ENCODE measurements at regions not wholly inside any gene's neighbourhood (a gene's known extent, or its start where the extent isn't known, plus 50 kb on each side); places are given as distances from the start of the nearest gene placed in this dataset.

- TF ChIP-seq, protein P1, sequence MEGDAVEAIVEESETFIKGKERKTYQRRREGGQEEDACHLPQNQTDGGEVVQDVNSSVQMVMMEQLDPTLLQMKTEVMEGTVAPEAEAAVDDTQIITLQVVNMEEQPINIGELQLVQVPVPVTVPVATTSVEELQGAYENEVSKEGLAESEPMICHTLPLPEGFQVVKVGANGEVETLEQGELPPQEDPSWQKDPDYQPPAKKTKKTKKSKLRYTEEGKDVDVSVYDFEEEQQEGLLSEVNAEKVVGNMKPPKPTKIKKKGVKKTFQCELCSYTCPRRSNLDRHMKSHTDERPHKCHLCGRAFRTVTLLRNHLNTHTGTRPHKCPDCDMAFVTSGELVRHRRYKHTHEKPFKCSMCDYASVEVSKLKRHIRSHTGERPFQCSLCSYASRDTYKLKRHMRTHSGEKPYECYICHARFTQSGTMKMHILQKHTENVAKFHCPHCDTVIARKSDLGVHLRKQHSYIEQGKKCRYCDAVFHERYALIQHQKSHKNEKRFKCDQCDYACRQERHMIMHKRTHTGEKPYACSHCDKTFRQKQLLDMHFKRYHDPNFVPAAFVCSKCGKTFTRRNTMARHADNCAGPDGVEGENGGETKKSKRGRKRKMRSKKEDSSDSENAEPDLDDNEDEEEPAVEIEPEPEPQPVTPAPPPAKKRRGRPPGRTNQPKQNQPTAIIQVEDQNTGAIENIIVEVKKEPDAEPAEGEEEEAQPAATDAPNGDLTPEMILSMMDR (conservative IDR thresholded peaks at IDR 0.05; ENCODE audit: low read depth, low read length): no peak
- H3K4me2 ChIP-seq: no peak overlapping the region
- H3K79me2 ChIP-seq (ENCODE audit: insufficient read depth, low read depth): no peaks in the 10 kb centered on the region
- H2AFZ ChIP-seq (ENCODE audit: low read depth): no peak overlapping the region
- no peaks in the 10 kb centered on the region for H4K20me1 ChIP-seq (ENCODE audit: insufficient read depth)
- peaks cover 6% of the 10 kb centered on the region for H3K4me1 ChIP-seq (ENCODE audit: low read depth, poor library complexity, severe bottlenecking)
- H3K27me3 ChIP-seq (ENCODE audit: insufficient read depth, low read depth): no peaks in the 10 kb centered on the region
- no peaks in the 10 kb centered on the region for H3K36me3 ChIP-seq (ENCODE audit: insufficient read depth)
- H3K27ac ChIP-seq: no peak overlapping the region
- no peak overlapping the region for H3K4me3 ChIP-seq (IDR thresholded peaks at IDR 0.05; ENCODE audit: insufficient read depth, low read depth, low read length)
- no peak overlapping the region for H3K9ac ChIP-seq
Measured at GRCh38 chr9:17013010-17013409, 121.8 kb upstream of the CNTLN start.

GRCh38 chr9:17011880-17012279, 123.0 kb upstream of the CNTLN start:
- Histone ChIP-seq H3K79me2 (ENCODE audit: insufficient read depth, low read depth) (no peaks in the 10 kb centered on the region), H3K36me3 (ENCODE audit: insufficient read depth) (no peaks in the 10 kb centered on the region), H2AFZ (ENCODE audit: low read depth) (no peak overlapping the region), H3K27me3 (ENCODE audit: insufficient read depth, low read depth) (no peaks in the 10 kb centered on the region), H3K27ac (no peak overlapping the region), H4K20me1 (ENCODE audit: insufficient read depth) (no peaks in the 10 kb centered on the region), H3K4me1 (ENCODE audit: low read depth, poor library complexity, severe bottlenecking) (no peaks in the 10 kb centered on the region), H3K9ac (no peak overlapping the region), H3K4me3 (IDR thresholded peaks at IDR 0.05; ENCODE audit: insufficient read depth, low read depth, low read length) (no peak overlapping the region), H3K4me2 (no peak overlapping the region)
- TF ChIP-seq, protein P1 (conservative IDR thresholded peaks at IDR 0.05; ENCODE audit: low read depth, low read length): no peak

DNA sequence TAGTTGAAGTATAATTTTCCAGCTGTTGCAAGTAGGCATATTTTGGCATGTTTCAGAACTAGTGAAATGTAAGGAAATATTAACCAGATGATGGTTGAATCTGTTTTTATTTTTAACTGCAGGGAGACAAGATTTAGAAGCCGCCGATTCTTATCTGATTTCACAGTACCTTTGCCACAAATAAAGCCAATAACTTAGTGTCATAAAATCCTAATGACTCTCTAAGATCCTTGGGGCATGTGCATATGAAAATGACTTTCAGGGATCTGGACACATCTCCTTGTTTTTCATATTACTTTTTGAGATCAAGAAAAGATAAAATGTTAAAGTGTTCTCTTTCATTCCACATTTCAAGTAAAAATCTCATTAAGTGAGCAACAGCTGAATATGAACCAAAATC, 125.8 kb upstream of the CNTLN start:
- Histone ChIP-seq H3K27ac (no peak overlapping the region), H3K9ac (no peak overlapping the region), H3K27me3 (ENCODE audit: insufficient read depth, low read depth) (no peaks in the 10 kb centered on the region), H3K36me3 (ENCODE audit: insufficient read depth) (no peaks in the 10 kb centered on the region; the same call in 1 of the 2 replicates), H2AFZ (ENCODE audit: low read depth) (no peak overlapping the region), H3K79me2 (ENCODE audit: insufficient read depth, low read depth) (no peaks in the 10 kb centered on the region), H3K4me1 (ENCODE audit: low read depth, poor library complexity, severe bottlenecking) (no peaks in the 10 kb centered on the region), H3K4me3 (IDR thresholded peaks at IDR 0.05; ENCODE audit: insufficient read depth, low read depth, low read length) (no peak overlapping the region), H3K4me2 (no peak overlapping the region), H4K20me1 (ENCODE audit: insufficient read depth) (no peaks in the 10 kb centered on the region)
- TF ChIP-seq, protein P1 (conservative IDR thresholded peaks at IDR 0.05; ENCODE audit: low read depth, low read length): no peak

DNA sequence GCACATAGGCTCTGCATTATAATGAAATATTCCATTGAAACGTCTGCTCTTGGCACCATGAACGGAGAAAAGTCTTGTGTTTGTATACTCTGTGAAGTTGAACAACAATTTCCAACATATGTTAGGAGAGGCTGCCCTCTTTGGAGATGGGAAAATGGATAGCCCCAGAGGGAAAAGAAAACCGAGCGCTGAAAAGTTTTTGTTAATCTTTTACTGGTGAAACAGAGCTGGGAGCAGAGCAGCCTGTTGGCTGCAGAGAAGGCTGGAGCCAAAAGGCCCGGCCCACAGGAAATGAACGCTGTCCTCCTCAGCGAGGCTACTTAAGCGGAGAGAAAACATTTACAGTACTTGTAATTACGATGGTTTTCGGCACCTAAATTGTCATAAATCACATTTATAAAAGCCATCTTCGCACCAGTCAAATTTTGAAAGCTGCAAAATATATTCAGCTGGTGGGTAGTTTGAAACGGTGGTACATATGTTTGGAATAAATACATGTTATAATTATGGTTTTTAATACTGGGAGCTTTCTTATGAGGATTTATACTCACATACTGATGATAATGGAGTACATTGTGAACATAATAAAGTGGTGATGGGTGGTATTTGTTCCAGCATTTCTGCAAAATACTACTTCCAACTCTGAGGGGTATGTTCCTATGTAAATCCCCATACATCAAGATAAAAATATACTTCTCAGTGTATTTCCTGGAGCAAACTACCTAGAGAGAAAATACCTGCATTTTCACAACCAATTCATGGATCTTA, 129.6 kb upstream of the CNTLN start:
- no peaks in the 10 kb centered on the region for H3K4me1 ChIP-seq (ENCODE audit: low read depth, poor library complexity, severe bottlenecking)
- H3K4me3 ChIP-seq (IDR thresholded peaks at IDR 0.05; ENCODE audit: insufficient read depth, low read depth, low read length): no peak overlapping the region
- H3K9ac ChIP-seq: no peak overlapping the region
- H3K27ac ChIP-seq: no peak overlapping the region
- H2AFZ ChIP-seq (ENCODE audit: low read depth): no peak overlapping the region
- TF ChIP-seq, protein P1 (conservative IDR thresholded peaks at IDR 0.05; ENCODE audit: low read depth, low read length): no peak
- no peaks in the 10 kb centered on the region for H3K27me3 ChIP-seq (ENCODE audit: insufficient read depth, low read depth)
- no peaks in the 10 kb centered on the region for H3K79me2 ChIP-seq (ENCODE audit: insufficient read depth, low read depth)
- no peaks in the 10 kb centered on the region for H4K20me1 ChIP-seq (ENCODE audit: insufficient read depth)
- H3K36me3 ChIP-seq (ENCODE audit: insufficient read depth): no peaks in the 10 kb centered on the region; the same call in 1 of the 2 replicates
- H3K4me2 ChIP-seq: no peak overlapping the region

Data from KMS-11 (cell line).